HG02623 (cell line): ENCODE measurements at regions not wholly inside any gene's neighbourhood (a gene's known extent, or its start where the extent isn't known, plus 50 kb on each side); places are given as distances from the start of the nearest gene placed in this dataset.

ENCODE experiments used
- ATAC-seq: cut with Tn5 transposase; IDR thresholded peaks from one replicate; pipeline ENCODE4 v1.9.1; 2021; ENCODE audit warnings: moderate library complexity; ENCODE audit not compliant: unreplicated experiment

DNA sequence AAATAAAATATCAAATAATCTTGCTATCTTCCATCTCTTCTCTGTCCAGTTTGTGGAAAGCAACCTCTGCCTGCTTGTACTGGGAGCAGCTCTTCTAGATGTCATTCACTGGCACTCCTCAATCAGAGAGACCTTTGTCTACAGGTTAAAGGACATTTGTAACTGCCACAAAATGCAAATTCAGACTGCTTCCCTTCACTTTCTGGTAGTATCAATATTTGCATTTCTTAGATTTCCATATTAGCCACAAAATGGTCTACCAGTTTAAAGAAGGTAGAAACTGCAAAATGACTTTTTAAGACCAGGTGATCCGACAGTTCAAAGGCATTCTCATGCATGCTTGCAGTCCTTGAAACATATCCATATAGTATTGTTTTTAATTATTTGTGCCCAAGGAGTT lies 51.7 kb upstream of the RCN1 start:
- peak; percentile 41 for ATAC-seq

- no peak for ATAC-seq
These were observed 56.2 kb upstream of the RCN1 start for GRCh38 chr11:32034680-32035079.

GRCh38 chr11:32034149-32034548 lies 56.7 kb upstream of the RCN1 start:
- ATAC-seq, result no peak

GRCh38 chr11:32033491-32033890 lies 57.4 kb upstream of the RCN1 start:
- ATAC-seq, result no peak

- peak; percentile 36 for ATAC-seq
These were observed 57.8 kb upstream of the RCN1 start for GRCh38 chr11:32033067-32033466.

DNA sequence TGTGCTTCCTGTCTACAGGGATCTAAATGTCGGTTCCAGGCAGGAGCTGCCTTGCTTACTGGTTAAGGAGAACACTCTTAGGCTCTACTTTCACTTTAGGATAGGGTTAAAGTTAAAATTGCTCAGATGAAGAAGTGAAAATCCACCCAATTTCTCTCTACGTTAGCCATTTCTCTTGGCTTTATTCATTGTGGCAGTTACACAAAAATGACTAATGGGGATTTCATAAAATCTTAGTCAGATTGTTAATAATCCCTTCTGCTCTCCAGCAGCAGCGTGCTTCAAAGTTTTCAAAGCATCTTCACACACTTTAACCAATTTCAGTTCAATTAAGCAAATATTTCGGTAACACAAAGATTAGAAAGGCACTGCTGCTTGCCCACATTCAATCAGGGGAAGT lies 58.4 kb upstream of the RCN1 start:
- ATAC-seq, result no peak

GRCh38 chr11:32032052-32032451 lies 58.8 kb upstream of the RCN1 start:
- no peak for ATAC-seq

DNA sequence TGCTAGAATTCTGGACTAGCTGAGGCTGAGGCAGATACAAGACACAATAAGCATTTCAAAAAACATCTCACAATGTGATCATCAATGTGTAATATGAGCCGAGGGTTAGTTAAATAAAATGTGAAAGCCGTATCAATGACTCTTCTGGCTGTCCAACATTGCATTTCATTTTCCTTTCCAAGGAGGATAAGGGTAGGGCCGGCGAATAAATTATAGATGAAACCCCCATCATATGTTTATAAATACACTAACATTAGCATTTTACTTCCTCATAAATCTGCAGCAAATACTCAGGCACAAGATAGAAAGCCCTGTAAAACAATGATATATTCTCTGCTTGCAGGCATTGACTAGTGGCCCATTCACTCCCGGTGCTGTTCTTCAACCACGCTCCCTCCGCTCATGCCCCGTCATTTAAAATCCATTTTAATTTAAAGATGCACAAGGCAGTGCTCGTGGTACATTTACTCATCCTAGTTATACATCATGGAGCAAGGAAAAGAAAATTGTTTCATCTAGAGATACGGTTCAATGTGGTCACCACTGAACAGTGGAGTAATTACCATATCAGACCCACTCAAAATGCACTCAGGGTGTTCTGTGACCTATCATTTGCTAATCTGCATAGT lies 59.9 kb upstream of the RCN1 start:
- no peak for ATAC-seq

GRCh38 chr11:32029721-32030120 lies 61.2 kb upstream of the RCN1 start:
- ATAC-seq, result no peak

GRCh38 chr11:32028201-32028600 lies 62.7 kb upstream of the RCN1 start:
- ATAC-seq, result no peak

- no peak for ATAC-seq
These were observed 64.1 kb upstream of the RCN1 start for GRCh38 chr11:32026766-32027165.

- ATAC-seq, result no peak
These were observed 65.9 kb upstream of the RCN1 start for GRCh38 chr11:32024948-32025347.

DNA sequence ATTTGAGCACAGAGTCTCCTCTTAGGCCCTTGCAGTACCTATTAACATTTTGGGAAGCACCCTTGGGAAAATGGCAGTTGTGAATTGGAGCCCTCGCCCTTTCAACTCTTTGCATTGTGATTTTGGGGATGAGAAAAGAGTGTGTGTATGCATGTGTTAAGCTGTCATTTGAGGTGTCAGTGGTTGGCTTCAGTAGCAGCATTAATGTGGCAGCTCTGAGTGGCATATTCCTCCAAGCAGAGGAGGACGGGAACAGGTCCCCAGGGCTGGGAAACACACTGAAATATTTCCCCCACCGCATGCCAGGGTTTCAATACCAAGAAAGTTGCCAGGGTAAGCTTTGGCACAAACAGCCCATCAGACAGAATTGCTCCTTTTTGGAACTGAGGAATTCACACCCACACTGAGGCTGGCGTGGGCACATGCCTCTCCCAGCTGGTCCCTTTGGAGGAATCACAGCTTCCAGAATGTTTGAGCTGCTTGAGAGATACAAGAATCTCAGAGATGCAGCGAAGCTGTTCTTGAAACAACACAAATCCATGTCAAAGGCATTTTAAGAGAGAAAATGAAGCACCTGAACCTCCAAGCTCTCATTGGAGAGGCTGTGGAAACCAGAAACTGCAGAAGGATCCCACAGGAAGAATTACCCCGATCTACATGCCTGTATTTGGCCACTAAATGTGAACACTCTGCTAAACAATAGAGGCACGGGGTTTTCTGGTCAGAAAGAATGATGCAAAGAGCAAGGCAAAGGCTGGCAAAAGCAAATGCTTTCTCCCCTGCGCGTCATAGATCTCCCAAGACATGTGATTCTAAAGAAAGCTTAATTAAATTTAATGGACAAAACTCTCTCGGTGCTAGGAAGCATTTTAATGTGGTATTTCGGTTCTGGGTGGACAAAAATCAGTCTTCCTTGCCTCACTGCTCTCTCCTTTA lies 67.2 kb upstream of the RCN1 start:
- ATAC-seq, result no peak

DNA sequence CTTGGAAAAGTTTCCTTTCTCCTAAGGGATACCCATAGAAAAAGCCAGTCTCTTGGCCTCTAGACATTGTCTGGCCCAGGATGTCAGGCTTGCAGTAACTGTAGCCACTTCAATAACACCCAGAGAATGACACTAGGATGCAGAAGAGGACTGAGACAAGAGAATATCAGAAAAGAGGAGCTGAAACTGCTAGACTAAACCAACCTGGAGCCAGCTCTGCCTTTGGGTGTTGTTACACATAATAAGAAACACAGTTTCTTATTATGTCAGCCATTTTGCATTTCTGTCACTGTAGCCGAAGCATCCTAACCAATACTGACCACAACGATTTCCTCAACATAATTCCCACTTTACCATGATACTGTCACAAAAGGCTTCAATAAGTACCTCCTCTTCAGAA lies 72.2 kb upstream of the RCN1 start:
- no peak for ATAC-seq

GRCh38 chr11:32016111-32016510 lies 74.8 kb upstream of the RCN1 start:
- ATAC-seq, result no peak

DNA sequence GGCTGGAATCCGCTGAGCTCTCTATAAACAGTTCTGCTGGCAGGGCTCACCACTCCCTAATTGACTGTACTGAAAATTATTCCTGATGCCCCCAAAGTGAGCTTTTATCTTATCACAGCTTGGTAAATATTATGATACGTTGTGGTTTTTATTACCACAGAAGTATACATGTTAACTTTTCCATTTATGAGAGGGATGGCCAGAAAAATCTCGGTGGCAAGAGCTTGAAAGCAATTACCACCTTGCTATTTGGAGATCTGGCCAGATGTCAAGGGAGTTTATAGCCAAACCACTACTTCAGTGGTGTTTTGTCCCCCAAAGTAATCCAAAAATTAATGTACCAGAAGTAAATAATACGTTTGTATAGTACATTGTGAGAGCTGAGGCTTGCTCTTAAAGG lies 75.4 kb upstream of the RCN1 start:
- ATAC-seq, result no peak

DNA sequence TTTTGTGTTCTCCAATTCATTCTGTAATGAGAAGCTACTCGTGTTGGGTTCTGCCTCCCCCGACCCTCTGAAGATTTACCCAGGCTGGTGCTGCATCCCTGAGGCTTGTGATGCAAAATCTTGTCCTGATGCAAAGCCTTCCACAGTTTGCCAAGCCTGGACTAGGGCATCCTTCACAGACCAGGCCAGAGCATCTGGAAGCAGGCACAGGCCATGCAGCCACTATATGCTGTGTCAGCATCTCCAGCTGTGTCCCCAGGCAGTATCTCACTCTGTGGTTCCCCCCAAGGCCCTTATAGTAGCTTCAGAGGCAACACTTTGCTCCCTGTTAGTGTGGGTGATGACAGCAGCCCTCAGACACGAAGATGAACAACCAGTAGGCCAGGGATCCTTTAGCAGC lies 77.3 kb upstream of the RCN1 start:
- no peak for ATAC-seq

- ATAC-seq, result no peak
These were observed 78.8 kb upstream of the RCN1 start for GRCh38 chr11:32012049-32012448.

DNA sequence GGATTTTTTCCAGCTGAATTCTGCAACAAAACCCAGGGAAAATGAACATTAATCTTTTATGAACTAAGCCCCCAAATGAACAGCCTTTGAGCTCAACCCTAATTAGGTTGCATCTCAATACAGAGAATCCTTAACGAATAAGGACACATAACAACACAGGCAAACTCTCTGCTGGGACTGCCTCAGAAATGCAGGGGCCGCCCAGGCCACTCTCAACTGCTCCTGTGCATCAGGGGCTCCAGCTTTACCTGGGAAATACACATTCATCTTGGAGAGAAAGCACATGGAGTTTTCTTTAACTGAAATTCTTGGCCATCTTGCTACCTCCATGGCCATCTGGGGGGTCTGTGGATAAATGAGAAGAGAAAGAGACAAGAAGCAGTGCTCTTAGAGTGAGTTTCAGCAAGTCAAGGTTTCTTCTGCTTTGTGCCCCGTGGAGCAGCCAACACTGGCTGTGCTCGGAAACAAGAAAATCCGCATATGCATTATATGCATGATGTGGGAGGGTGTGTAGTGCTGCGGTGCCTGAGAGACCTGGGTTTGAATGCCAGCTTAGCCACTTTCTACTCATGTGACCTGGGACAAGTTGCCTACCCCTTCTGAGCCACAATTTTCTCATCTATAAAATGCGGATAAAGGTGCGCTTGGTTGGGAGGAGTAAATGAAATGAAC lies 81.9 kb upstream of the RCN1 start:
- ATAC-seq, result no peak

GRCh38 chr11:32006799-32007388 lies 84.0 kb upstream of the RCN1 start:
- peak; percentile 84 for ATAC-seq

DNA sequence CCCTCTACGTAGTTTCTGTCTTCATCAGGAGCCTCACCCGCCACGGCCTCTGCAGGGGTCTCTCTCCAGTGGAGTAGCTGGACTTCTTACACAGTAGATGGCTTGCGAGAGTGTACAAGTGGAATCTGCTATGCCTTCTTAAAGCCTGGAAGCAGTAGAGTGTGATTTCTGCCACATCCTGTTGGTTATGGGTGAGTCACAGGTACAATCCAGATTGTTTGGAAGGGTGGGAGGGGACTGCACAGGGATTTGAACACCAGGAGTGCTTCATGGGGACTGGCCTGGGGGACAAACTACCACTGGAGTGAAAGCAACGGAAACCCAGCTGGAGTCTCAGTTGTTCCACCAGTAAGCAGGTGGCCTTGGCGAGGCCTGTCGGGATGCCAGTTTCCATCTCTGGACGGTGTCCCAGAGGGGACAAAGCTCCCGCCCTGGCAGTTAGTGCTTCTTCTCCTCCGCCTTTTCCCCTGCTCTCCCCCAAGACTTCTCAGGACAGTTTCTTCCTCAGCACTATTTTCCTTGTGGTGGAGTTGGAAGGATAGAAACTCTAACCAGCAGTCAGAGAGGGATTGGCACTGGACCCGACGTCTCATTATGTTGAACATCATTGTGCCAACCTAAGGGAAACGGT lies 85.0 kb upstream of the RCN1 start:
- ATAC-seq, result no peak
